ENCODE measurements at regions not wholly inside any gene's neighbourhood (a gene's known extent, or its start where the extent isn't known, plus 50 kb on each side); places are given as distances from the start of the nearest gene placed in this dataset.

DNA sequence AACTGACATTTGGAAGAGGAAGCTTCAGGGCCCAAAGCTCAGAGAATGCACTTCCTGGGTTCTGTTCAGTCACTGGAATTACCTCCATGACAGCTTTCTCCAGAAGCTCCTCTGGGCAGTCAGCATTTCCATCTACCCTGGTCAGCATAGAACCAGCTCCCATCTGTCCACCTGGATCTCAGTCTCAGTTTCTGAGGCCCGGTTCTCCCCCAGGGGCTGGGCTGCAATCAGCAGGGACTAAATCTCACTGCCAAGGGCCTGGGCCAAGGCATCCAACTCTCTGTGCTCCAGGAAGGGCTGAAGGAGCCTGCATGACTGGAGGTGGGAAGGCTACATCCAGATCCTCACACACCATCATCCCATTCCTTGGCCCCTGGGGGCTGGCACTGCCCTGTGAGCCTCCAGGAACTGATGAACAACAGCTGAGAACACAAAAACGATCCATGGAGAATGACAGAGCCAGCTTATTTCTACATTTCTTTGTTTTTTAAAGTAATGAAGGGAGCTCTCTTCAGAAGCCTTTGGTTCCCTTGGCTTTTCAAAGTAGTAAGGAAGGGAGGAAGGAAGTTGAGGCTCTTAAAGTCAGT lies 66.3 kb upstream of the MRTFB start (continued):
- TF ChIP-seq ESRRA (IDR thresholded peaks at IDR 0.05; ENCODE audit: borderline replicate concordance, low read depth): no peak

- CTCF ChIA-PET (ENCODE audit: low intra/inter-chr PET ratio): no interaction called here
These were observed 65.8 kb upstream of the MRTFB start for GRCh38 chr16:14005335-14005734.

More at GRCh38 chr16:14005335-14005734, 65.8 kb upstream of the MRTFB start:
- FAIRE-seq: no peak
- Histone ChIP-seq H3K27ac (ENCODE audit: extremely low read depth, low read depth, low read length) (no peak overlapping the region), H3K4me2 (ENCODE audit: insufficient read depth, low read length) (no peak overlapping the region), H3K27me3 (ENCODE audit: control insufficient read depth in 2 of 2, insufficient read depth in 2 of 2, low read length in 2 of 2) (peaks cover 17 to 37% of the 10 kb centered on the region in 2 experiments), H3K4me3 (no peak overlapping the region), H2AFZ (ENCODE audit: low read depth, low read length) (no peak overlapping the region), H3K9me3 (replicated peaks; ENCODE audit: control insufficient read depth, insufficient read depth, low read depth, low read length) (no peaks in the 10 kb centered on the region), H4K20me1 (replicated peaks; ENCODE audit: control insufficient read depth, insufficient read depth, low read length) (0 out of 2 replicates have a peak, but pooled peaks cover 4% of the 10 kb centered on the region), H3K36me3 (ENCODE audit: control insufficient read depth, insufficient read depth, low read length) (no peaks in the 10 kb centered on the region), H3K4me1 (replicated peaks in 1 of 2; ENCODE audit: control insufficient read depth in 2 of 2, insufficient read depth in 2 of 2, low read length in 2 of 2) (peaks cover 2 to 3% of the 10 kb centered on the region in 2 experiments; a peak in 3 of 5 replicates), H3K9me1 (ENCODE audit: control insufficient read depth, insufficient read depth, low read length) (no peaks in the 10 kb centered on the region), H3K79me2 (ENCODE audit: control insufficient read depth, insufficient read depth, low read length) (no peaks in the 10 kb centered on the region), H3K9ac (ENCODE audit: insufficient read depth in 1 of 2, low read depth in 2 of 2, low read length in 2 of 2) (no peak overlapping the region)
- in situ Hi-C loops (cut with MboI) (no loop called here), intact Hi-C loops (cut with micrococcal nuclease) (no loop called here)
- TF ChIP-seq KDM1A (IDR thresholded peaks at IDR 0.05) (peak in 1 of 2 experiments; percentile 32; a peak in 1 of 4 replicates), RBM39 (optimal IDR thresholded peaks at IDR 0.05; ENCODE audit: low read depth, low read length) (no peak), NR2C1 (IDR thresholded peaks at IDR 0.05) (no peak), NR2C1 (tag; IDR thresholded peaks at IDR 0.05) (no peak), ZNF589 (CRISPR knock-in tag; IDR thresholded peaks at IDR 0.05; ENCODE audit: low read depth) (no peak), NFATC3 (IDR thresholded peaks at IDR 0.05) (no peak), MAFG (tag; conservative IDR thresholded peaks at IDR 0.05) (no peak), RHOXF2B (CRISPR knock-in tag; conservative IDR thresholded peaks at IDR 0.05) (no peak), KLF6 (CRISPR knock-in tag; IDR thresholded peaks at IDR 0.05; ENCODE audit: borderline replicate concordance) (no peak), RBM25 (IDR thresholded peaks at IDR 0.05; ENCODE audit: low read depth, low read length, severe bottlenecking) (peak; percentile 50), TAF7 (tag; IDR thresholded peaks at IDR 0.05) (no peak), ADNP (tag; IDR thresholded peaks at IDR 0.05) (0 out of 2 replicates have a peak, but pooled peaks have one; percentile 26), ZNF347 (CRISPR knock-in tag; IDR thresholded peaks at IDR 0.05; ENCODE audit: low read depth) (no peak), ETS2 (tag; IDR thresholded peaks at IDR 0.05; ENCODE audit: borderline replicate concordance, poor library complexity, severe bottlenecking) (no peak), TARDBP (IDR thresholded peaks at IDR 0.05) (no peak), ZNF165 (CRISPR knock-in tag; IDR thresholded peaks at IDR 0.05; ENCODE audit: borderline replicate concordance) (no peak), MCM2 (IDR thresholded peaks at IDR 0.05; ENCODE audit: low read depth) (no peak), ZNF766 (CRISPR knock-in tag; conservative IDR thresholded peaks at IDR 0.05) (no peak), FIP1L1 (IDR thresholded peaks at IDR 0.05; ENCODE audit: low read depth, low read length, poor library complexity, severe bottlenecking) (no peak), POLR2B (IDR thresholded peaks at IDR 0.05; ENCODE audit: low read depth, partially characterized antibody) (no peak), HNRNPUL1 (IDR thresholded peaks at IDR 0.05; ENCODE audit: low read length) (no peak), LEF1 (IDR thresholded peaks at IDR 0.05) (no peak), PTTG1 (tag; IDR thresholded peaks at IDR 0.05; ENCODE audit: low read depth) (no peak)
- TF ChIP-seq, protein P1, sequence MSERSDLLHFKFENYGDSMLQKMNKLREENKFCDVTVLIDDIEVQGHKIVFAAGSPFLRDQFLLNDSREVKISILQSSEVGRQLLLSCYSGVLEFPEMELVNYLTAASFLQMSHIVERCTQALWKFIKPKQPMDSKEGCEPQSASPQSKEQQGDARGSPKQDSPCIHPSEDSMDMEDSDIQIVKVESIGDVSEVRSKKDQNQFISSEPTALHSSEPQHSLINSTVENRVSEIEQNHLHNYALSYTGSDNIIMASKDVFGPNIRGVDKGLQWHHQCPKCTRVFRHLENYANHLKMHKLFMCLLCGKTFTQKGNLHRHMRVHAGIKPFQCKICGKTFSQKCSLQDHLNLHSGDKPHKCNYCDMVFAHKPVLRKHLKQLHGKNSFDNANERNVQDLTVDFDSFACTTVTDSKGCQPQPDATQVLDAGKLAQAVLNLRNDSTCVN (CRISPR knock-in tag; IDR thresholded peaks at IDR 0.05): no peak
- WGBS (ENCODE audit: insufficient coverage, low coverage, missing lambda C conversion rate): 19% methylated on average over 6 of the region's 6 CpGs
- no peak for DNase-seq (ENCODE audit: extremely low read depth in 1 of 4, low spot score in 3 of 4)
- BruUV-seq (replicated peaks): no TSS peak
- no peak for ATAC-seq
- POLR2A ChIA-PET: no interaction called here

All from K562 (cell line).